GM18858 (cell line): ENCODE measurements at regions not wholly inside any gene's neighbourhood (a gene's known extent, or its start where the extent isn't known, plus 50 kb on each side); places are given as distances from the start of the nearest gene placed in this dataset.

ENCODE experiments used
- ATAC-seq: cut with Tn5 transposase; IDR thresholded peaks from one replicate; pipeline ENCODE4 v1.9.1; 2021; ENCODE audit not compliant: unreplicated experiment

DNA sequence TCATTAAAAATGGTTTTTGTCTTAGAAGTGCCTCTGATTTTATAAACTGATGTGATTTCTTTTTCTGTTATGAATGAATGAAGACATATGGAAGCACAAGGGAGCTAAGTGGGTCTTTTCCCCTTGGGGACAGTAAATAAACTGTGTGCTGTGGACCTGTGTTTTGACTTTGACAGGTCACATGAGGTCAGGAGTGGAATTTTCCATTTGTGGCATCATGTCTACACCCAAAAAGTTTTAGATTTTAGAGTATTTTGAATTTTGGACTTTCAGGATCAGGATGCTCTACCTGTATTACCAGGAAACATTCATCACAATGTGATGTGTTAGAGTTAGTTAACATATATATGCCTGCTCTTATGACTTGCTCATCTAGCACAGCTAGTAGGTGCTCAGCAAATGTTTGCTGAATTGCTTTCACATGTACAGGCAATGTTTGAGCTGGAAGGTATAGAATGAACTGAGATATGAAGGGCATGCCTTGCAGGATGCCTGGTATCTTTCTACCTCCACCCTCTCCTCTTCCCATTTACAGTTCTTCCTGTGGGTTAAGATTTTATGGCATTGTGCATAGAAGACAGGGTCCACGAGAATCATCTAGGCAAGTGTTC lies 73.2 kb upstream of the NR3C1 start:
- no peak for ATAC-seq

GRCh38 chr5:143474616-143475015 lies 71.1 kb upstream of the NR3C1 start:
- ATAC-seq: no peak

GRCh38 chr5:143473481-143473880 lies 70.0 kb upstream of the NR3C1 start:
- ATAC-seq: no peak

GRCh38 chr5:143472576-143472975 lies 69.1 kb upstream of the NR3C1 start:
- ATAC-seq: no peak

GRCh38 chr5:143471666-143472464 lies 68.4 kb upstream of the NR3C1 start:
- no peak for ATAC-seq

DNA sequence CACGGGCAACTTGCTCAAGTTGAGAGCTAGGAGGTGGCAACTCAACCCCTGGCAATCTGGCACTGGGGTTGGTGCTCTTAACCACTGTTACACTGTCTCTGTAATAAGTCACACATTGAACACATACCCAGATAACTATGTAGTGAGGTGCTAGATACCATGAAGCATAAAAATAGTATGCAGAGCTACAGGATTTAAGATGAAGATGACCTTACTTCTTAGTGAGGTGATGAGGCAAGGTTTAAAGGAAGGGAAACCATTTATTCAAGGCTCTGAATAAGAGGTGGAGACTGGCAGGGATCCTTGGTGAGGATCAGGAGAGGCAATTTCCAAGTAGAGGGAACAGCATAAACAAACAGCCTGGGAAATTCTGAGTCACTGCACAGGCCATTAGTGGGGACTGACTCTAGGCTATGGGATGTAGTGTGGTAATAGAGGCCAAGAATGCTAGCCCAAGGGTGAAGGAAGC lies 67.6 kb upstream of the NR3C1 start:
- no peak for ATAC-seq

DNA sequence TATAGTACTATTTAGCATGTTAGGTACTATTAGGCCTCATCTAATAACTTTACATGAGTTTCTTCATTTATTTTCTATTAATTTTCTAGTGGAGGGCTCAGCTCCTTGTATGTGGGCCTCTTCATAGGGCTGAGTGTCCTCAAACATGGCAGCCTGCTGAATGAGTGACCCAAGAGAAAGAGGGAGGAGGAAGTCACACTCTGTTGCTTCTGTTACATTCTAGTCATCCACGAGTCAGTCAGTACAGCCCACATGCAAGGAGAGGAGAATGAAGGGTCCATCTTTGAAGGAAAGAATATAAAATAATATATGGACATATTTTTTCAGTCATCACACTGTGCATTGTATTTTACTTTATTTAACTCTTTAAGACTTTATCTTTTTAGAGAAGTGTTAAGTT lies 66.6 kb upstream of the NR3C1 start:
- no peak for ATAC-seq

DNA sequence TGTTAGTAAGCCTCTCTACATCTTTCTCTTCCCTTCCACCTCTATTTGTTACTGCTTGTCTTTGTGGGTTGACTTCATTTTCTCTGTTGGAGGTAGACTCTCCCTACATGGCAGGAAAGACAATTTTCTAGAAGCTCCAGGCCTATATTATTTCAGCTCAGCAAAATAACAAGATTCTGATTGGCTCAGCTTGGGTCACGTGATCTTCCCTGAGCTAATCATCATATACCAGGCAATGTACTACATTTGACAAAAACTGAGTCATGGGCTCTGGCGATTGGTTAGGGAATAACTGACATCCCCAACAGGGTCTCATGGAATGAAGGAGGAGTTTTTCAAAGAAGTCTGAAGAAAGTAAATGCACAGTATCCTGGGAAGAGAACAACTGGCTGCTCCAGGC lies 65.6 kb upstream of the NR3C1 start:
- ATAC-seq: no peak

DNA sequence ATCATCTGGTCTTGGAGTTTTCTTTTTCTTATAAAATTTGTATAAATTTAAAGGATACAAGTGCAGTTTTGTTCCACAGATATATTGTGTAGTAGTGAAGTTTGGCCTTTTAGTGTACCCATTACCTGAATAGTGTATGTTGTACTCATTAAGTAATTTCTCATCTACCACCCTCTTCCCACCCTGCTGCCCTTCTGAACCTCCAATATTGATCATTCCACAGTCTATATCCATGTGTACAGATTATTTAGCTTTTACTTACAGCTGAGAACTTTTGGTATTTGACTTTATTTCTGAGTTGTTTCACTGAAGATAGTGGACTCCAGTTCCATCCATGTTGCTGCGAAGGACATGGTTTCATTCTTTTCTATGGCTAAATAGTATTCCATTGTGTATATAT lies 63.1 kb upstream of the NR3C1 start:
- no peak for ATAC-seq

DNA sequence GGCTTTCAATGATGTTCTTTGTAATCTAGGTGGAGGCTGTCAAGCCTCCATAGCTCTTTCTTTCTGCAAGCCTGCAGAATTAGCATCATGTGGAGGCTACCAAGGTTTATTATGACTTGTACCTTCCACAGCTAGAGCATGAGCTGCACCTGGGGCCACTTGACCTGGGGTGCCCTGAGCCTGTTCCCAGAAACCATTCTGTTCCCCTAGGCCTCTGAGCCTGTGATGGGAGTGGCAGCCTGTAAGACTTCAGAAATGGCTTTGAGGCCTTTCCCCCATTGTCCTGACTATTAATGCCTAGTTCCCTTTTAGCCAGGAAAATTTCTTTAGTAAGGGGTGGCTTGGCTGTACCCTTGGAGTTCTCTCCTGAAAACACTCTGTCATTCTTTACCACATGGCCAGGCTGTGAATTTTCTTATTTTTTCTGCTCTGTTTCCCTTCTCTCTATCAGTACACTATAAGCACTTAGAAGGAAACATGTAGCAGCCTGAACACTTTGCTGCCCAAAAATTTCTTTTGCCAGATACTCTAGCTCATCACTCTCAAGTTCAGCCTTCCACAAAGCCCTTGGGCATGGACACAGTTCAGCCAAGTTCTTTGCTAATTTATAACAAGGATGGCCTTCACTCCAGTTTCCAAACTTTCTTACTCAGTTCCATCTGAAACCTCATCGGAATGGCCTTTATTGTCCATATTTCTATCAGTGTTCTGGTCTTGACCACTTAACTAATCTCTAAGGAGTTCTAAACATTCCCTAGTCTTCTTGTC lies 61.4 kb upstream of the NR3C1 start:
- no peak for ATAC-seq

GRCh38 chr5:143462431-143462830 lies 58.9 kb upstream of the NR3C1 start:
- no peak for ATAC-seq

- ATAC-seq: no peak
Observed at GRCh38 chr5:143459433-143459832, 55.9 kb upstream of the NR3C1 start.

GRCh38 chr5:143456952-143457547 lies 53.6 kb upstream of the NR3C1 start:
- ATAC-seq: no peak

DNA sequence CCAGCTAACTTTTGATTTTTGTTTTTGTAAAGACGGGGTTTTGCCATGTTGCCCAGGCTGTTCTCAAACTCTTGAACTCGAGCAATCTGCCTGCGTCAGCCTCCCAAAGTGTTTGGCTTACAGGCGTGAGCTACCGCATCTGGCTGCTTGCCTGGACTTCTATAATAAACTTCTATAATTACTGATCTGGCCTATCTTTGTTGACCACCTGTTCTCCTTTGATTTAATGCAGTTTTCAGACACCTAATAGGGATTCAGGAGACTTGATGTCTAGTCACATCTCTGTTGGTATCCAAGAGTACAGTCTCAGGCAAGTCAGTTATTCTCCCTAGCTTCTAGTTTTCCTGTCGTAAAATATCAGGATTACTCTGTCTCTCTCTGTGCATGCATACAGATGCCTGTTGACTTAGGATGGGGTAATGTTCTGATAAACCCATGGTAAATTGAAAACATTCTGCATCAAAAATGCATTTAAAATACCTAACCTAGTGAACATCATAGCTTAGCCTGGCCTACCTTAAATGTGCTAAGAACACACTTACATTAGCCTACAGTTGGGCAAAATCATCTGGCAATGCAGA lies 51.5 kb upstream of the NR3C1 start:
- no peak for ATAC-seq

GRCh38 chr5:143453720-143454119 lies 50.2 kb upstream of the NR3C1 start:
- no peak for ATAC-seq
